Stimulated activated CD4-positive, alpha-beta T cell treated with anti-CD3 and anti-CD28 coated beads, Interleukin-4, amount 100 ng/mL, for 1 hour (primary cell): ENCODE measurements at regions not wholly inside any gene's neighbourhood (a gene's known extent, or its start where the extent isn't known, plus 50 kb on each side); places are given as distances from the start of the nearest gene placed in this dataset.
"Not testable (repeated sequence)": the region's sequence is repeated elsewhere in the genome, so short reads cannot be mapped to it uniquely, and the experiment has no call there.

Source experiments
- DNase-seq: peaks from one replicate; pipeline ENCODE4 v3.0.0-alpha.2; 2020

GRCh38 chrX:122092360-122092759, 1045.0 kb downstream of the GLUD2 start:
- DNase-seq = no peak

GRCh38 chrX:122092978-122093377, 1045.6 kb downstream of the GLUD2 start:
- no peak for DNase-seq

- DNase-seq = no peak
Observed at GRCh38 chrX:122094611-122095010, 1047.2 kb downstream of the GLUD2 start.

- no peak for DNase-seq
Observed at GRCh38 chrX:122113376-122113775, 1066.0 kb downstream of the GLUD2 start.

- no peak for DNase-seq
Observed at GRCh38 chrX:122113896-122114295, 1066.5 kb downstream of the GLUD2 start.

GRCh38 chrX:122115604-122116003, 1068.2 kb downstream of the GLUD2 start:
- no peak for DNase-seq

GRCh38 chrX:122119361-122119760, 1064.7 kb upstream of the GRIA3 start:
- DNase-seq = no peak

GRCh38 chrX:122122274-122122673, 1061.8 kb upstream of the GRIA3 start:
- DNase-seq = no peak

GRCh38 chrX:122133478-122133877, 1050.6 kb upstream of the GRIA3 start:
- DNase-seq = no peak

GRCh38 chrX:122134291-122134690, 1049.8 kb upstream of the GRIA3 start:
- no peak for DNase-seq

- DNase-seq = no peak
Observed at GRCh38 chrX:122135070-122135469, 1049.0 kb upstream of the GRIA3 start.

- not testable (repeated sequence) for DNase-seq
Observed at GRCh38 chrX:122140219-122140618, 1043.9 kb upstream of the GRIA3 start.

- DNase-seq = no peak
Observed at GRCh38 chrX:122154019-122154418, 1030.1 kb upstream of the GRIA3 start.

GRCh38 chrX:122168241-122168640, 1015.8 kb upstream of the GRIA3 start:
- DNase-seq = no peak

GRCh38 chrX:122184791-122185190, 999.3 kb upstream of the GRIA3 start:
- DNase-seq = no peak

- no peak for DNase-seq
Observed at GRCh38 chrX:122187069-122187713, 996.9 kb upstream of the GRIA3 start.

- no peak for DNase-seq
Observed at GRCh38 chrX:122188751-122189150, 995.3 kb upstream of the GRIA3 start.

- DNase-seq = no peak
Observed at GRCh38 chrX:122196343-122196742, 987.7 kb upstream of the GRIA3 start.

- no peak for DNase-seq
Observed at GRCh38 chrX:122203399-122203798, 980.7 kb upstream of the GRIA3 start.

GRCh38 chrX:122218666-122219065, 965.4 kb upstream of the GRIA3 start:
- no peak for DNase-seq

- no peak for DNase-seq
Observed at GRCh38 chrX:122219226-122219625, 964.9 kb upstream of the GRIA3 start.

- no peak for DNase-seq
Observed at GRCh38 chrX:122219735-122220134, 964.3 kb upstream of the GRIA3 start.

- no peak for DNase-seq
Observed at GRCh38 chrX:122220644-122221373, 963.3 kb upstream of the GRIA3 start.

- DNase-seq = not testable (repeated sequence)
Observed at GRCh38 chrX:122221810-122222209, 962.3 kb upstream of the GRIA3 start.

GRCh38 chrX:122224137-122224536, 959.9 kb upstream of the GRIA3 start:
- DNase-seq = not testable (repeated sequence)
